RWPE2 (cell line): ENCODE measurements at regions not wholly inside any gene's neighbourhood (a gene's known extent, or its start where the extent isn't known, plus 50 kb on each side); places are given as distances from the start of the nearest gene placed in this dataset.
"Not testable (repeated sequence)": the region's sequence is repeated elsewhere in the genome, so short reads cannot be mapped to it uniquely, and the experiment has no call there.

ENCODE experiments used
- ATAC-seq: fragments of 200-7000 bp; cut with Tn5 transposase; 3 replicates; pipeline ENCODE4 v1.9.1; 2021; ENCODE audit warnings: low read depth
- DNase-seq: peaks from one replicate; pipeline ENCODE4 v3.0.0-alpha.2; 2020; ENCODE audit warnings: low spot score
- H3K27ac ChIP-seq: fragments of 450-650 bp; 2 replicates; pipeline ENCODE4 v1.5.1; 2017; ENCODE audit warnings: mild to moderate bottlenecking; ENCODE audit not compliant: poor library complexity, severe bottlenecking
- H3K27me3 ChIP-seq: fragments of 250-450 bp; sonication (Bioruptor Pico); 2 replicates; pipeline ENCODE4 v1.5.1; 2021; ENCODE audit warnings: mild to moderate bottlenecking, moderate library complexity; ENCODE audit not compliant: insufficient read depth, poor library complexity, severe bottlenecking
- H3K36me3 ChIP-seq: fragments of 250-450 bp; sonication (Bioruptor Pico); 2 replicates; pipeline ENCODE4 v1.5.1; 2020; ENCODE audit warnings: low read depth, mild to moderate bottlenecking, moderate library complexity
- H3K4me1 ChIP-seq: fragments of 250-450 bp; sonication (Bioruptor Pico); 2 replicates; pipeline ENCODE4 v1.5.1; 2021; ENCODE audit warnings: mild to moderate bottlenecking, moderate library complexity; ENCODE audit not compliant: insufficient read depth, poor library complexity, severe bottlenecking
- H3K4me3 ChIP-seq: fragments of 250-450 bp; sonication (Bioruptor Pico); 2 replicates; pipeline ENCODE4 v1.5.1; 2021; ENCODE audit warnings: mild to moderate bottlenecking, moderate library complexity; ENCODE audit not compliant: severe bottlenecking
- H3K9me3 ChIP-seq: fragments of 250-450 bp; sonication (Bioruptor Pico); 2 replicates; pipeline ENCODE4 v1.5.1; 2021; ENCODE audit warnings: mild to moderate bottlenecking, moderate library complexity; ENCODE audit not compliant: severe bottlenecking
- CTCF ChIP-seq: fragments of 450-650 bp; IDR thresholded peaks from one replicate; pipeline ENCODE4 v1.5.1; 2017; ENCODE audit warnings: mild to moderate bottlenecking, moderate library complexity; ENCODE audit not compliant: poor library complexity, severe bottlenecking

GRCh38 chr7:65462148-65462716 is 88.6 kb downstream of the ZNF92 start:
- no peak for ATAC-seq
- H3K27ac ChIP-seq, result no peak overlapping the region
- no peaks in the 10 kb centered on the region for H3K36me3 ChIP-seq

GRCh38 chr7:65463184-65463583 is 89.5 kb downstream of the ZNF92 start:
- Histone ChIP-seq H3K4me3 (no peak overlapping the region), H3K9me3 (no peaks in the 10 kb centered on the region), H3K27ac (no peak overlapping the region), H3K27me3 (no peaks in the 10 kb centered on the region), H3K4me1 (no peaks in the 10 kb centered on the region), H3K36me3 (no peaks in the 10 kb centered on the region)
- DNase-seq (no peak), ATAC-seq (no peak)
- TF ChIP-seq CTCF, result no peak

More at GRCh38 chr7:65462148-65462716, 88.6 kb downstream of the ZNF92 start:
- Histone ChIP-seq H3K27me3 (no peaks in the 10 kb centered on the region), H3K4me3 (no peak overlapping the region), H3K4me1 (no peaks in the 10 kb centered on the region), H3K9me3 (no peaks in the 10 kb centered on the region)
- no peak for TF ChIP-seq CTCF
- no peak for DNase-seq

DNA sequence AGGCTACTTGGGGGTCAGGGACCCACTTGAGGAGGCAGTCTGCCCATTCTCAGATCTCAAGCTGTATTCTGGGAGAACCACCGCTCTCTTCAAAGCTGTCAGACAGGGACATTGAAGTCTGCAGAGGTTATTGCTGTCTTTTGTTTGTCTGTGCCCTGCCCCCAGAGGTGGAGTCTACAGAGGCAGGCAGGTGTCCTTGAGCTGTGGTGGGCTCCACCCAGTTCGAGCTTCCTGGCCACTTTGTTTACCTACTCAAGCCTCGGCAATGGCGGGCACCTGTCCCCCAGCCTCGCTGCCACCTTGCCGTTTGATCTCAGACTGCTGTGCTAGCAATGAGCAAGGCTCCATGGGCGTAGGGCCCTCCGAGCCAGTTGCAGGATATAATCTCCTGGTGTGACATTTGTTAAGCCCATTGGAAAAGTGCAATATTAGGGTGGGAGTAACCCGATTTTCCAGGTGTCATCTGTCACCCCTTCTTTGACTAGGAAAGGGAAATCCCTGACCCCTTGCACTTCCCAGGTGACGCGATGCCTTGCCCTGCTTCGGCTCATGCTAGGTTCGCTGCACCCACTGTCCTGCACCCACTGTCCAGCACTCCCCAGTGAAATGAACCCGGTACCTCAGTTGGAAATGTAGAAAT is 96.4 kb downstream of the ZNF92 start:
- ATAC-seq, H3K4me1 ChIP-seq, H3K9me3 ChIP-seq, H3K27me3 ChIP-seq, H3K27ac ChIP-seq, DNase-seq, H3K36me3 ChIP-seq, H3K4me3 ChIP-seq: not testable (repeated sequence)

- H3K4me1 ChIP-seq, result peaks cover 10% of the 10 kb centered on the region
- ATAC-seq, result no peak
- H3K36me3 ChIP-seq, result no peaks in the 10 kb centered on the region
- no peaks in the 10 kb centered on the region for H3K27me3 ChIP-seq
- no peaks in the 10 kb centered on the region for H3K9me3 ChIP-seq
- no peak overlapping the region for H3K27ac ChIP-seq
- H3K4me3 ChIP-seq, result no peak overlapping the region
- DNase-seq, result no peak
- no peak for TF ChIP-seq CTCF
Measured at GRCh38 chr7:65471587-65471986, 97.9 kb downstream of the ZNF92 start.

DNA sequence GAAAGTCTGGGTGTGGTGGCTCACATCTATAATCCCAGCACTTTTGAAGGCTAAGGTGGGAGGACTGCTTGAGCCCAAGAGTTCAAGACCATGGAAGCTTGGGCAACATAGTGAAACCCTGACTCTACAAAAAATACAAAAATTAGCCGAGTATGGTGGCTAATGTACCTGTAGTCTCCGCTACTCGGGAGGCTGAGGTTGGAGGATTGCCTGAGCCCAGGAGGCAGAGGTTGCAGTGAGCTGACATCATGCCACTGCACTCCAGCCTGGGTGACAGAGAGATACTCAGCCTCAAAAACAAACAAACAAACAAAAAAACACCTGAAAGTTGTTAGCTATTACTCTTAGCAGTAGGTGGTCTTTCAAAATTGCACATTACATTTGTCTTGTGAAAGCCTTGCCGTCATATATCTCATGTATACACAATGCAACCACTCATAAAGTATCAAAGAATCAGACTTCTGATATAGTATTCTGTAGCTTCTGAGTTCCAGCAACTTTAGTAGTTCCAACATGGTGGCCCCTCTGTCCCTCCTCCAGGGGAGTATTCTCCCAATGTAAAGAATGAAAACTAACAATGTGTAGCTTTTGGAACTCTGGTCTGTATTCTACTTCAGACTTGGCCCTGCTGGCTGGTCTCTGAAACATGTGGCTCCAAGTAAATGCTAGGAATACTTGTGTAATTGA is 101.5 kb downstream of the ZNF92 start:
- DNase-seq, result no peak
- no peaks in the 10 kb centered on the region for H3K27me3 ChIP-seq
- peaks cover 10% of the 10 kb centered on the region for H3K4me1 ChIP-seq
- H3K4me3 ChIP-seq, result no peak overlapping the region
- no peak; the same call in 2 of the 3 replicates for ATAC-seq
- no peak for TF ChIP-seq CTCF
- H3K36me3 ChIP-seq, result no peaks in the 10 kb centered on the region
- H3K27ac ChIP-seq, result no peak overlapping the region
- no peaks in the 10 kb centered on the region for H3K9me3 ChIP-seq
